GM19463 (cell line): ENCODE measurements at regions not wholly inside any gene's neighbourhood (a gene's known extent, or its start where the extent isn't known, plus 50 kb on each side); places are given as distances from the start of the nearest gene placed in this dataset.
"Not testable (repeated sequence)": the region's sequence is repeated elsewhere in the genome, so short reads cannot be mapped to it uniquely, and the experiment has no call there.

Source experiments
- ATAC-seq: cut with Tn5 transposase; IDR thresholded peaks from one replicate; pipeline ENCODE4 v1.9.1; 2021; ENCODE audit warnings: mild to moderate bottlenecking, moderate library complexity; ENCODE audit not compliant: unreplicated experiment

- ATAC-seq = not testable (repeated sequence)
Measured at GRCh38 chr6:153282456-153282855, 151.4 kb upstream of the RGS17 start.

DNA sequence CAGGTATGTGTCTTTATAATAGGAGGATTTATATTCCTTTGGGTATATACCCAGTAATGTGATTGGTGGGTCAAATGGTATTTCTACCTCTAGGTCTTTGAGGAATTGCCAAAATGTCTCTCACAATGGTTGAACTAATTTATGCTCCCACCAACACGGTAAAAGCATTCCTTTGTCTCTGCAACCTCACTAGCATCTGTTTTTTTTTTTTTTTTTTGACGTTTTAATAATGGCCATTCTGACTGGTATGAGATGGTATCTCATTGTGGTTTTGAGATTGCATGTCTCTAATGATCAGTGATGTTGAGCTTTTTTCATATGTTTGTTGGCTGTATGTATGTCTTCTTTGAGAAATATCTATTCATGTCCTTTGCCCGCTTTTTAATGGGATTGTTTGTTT is 144.9 kb upstream of the RGS17 start:
- ATAC-seq = no peak

- no peak for ATAC-seq
Measured at GRCh38 chr6:153272201-153272980, 141.3 kb upstream of the RGS17 start.

DNA sequence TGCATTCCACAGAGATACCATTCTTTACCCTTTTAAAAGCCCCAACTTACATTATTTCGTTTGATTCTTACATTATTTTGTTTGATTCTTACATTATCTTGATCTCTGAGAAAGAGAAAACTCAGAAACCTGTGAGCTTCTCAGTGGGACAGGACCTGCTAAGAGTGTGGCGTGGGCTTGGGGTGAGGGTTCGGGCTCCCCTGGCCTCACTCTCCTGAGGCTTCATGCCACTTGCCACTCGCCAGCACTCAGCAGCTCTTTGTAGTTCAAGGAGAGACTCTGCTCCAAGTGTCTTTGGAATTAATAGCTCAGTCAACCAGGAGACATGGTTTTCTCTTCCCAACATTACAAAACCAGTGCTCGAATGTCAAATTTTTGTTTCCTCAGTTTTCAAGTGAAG is 132.4 kb upstream of the RGS17 start:
- no peak for ATAC-seq

DNA sequence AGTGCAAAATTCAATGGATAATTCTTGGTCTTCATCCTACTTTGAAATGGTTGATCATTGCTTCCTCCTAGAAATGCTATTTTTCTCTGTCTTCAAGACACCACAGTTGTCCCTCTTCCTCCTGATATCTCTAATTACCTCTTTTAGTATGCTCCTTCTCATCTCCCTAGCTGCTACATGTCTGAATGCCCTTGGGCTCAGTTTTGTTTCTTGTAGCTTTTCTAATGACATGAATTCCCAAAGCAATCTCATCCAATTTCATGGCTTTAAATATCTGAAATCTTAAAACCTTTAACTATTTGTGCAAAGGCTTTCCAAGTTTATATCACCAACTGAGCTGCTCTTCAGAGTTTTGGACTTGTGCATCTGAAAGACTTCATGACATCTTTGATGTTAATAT is 120.2 kb upstream of the RGS17 start:
- no peak for ATAC-seq

DNA sequence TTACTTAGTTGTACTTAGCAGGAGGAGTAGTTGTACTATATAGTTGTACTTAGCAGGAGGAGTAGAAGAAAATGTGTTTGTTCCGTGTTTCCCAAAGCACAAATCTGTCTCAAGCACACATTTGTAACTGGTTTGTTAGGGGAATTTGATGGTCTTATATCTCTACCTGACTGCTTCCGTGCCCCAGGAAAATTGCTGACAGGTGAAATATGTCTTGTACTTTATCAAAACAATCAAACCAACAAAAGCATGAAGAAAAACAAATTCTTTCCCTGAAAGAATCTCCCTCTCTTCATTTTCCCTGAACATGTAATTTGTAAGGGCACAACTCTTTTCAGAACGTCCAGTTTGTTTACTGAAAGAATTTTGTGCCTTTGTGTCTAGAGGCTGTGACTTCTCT is 106.6 kb upstream of the RGS17 start:
- ATAC-seq = no peak

DNA sequence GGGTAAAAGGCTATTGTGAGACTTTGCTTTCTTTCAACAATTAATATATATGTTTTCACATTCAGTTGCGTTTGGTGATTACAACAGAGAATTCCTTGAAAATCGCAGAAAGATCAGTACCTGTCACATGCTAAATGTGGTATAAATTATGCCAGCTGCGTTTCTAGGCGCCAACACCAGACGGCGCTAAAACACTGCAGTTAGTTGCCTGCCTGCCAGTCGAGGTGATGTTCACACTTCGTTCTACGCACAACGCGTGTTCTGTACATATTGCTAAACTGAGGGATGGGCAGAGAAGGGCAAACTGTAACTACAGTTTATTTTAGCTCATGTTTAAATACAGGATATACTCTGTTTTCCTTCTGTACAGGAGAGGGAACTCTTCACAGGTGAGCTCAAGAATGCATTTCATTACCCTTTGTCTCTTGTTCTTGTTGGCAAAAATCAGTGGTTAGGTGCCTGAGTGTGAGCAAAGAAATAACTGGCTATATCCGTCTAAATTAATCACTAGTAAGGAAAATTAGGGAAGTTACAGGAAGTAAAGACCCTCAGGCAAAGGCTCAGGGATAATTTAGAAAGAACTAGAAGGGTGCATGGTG is 100.1 kb upstream of the RGS17 start:
- ATAC-seq = peak; percentile 78

DNA sequence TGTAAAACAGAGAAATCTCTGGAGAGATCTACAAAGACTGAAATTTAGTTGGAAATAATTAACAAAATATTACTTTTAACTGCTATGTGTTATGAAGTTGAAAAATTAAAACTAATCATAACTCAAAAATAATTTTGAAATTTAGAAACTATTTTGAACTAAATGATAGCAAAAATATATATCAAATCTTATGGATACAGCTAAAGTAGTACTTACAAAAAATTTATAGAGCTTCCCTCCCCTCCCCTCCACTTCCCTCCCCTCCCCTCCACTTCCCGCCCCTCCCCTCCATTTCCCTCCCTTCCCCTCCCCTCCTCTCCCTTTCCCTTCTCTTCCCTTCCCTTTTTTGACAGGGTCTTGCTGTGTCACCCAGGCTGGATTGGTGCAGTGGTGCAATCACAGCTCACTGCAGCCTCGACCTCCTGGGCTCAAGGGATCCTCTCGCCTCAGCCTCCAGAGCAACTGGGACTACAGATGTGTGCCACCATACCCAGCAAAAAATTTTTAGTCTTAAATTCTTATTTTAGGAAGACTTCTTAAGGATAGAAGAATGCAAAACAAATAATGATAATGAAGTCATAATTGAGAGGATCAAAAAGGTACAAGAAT is 87.2 kb upstream of the RGS17 start:
- no peak for ATAC-seq

DNA sequence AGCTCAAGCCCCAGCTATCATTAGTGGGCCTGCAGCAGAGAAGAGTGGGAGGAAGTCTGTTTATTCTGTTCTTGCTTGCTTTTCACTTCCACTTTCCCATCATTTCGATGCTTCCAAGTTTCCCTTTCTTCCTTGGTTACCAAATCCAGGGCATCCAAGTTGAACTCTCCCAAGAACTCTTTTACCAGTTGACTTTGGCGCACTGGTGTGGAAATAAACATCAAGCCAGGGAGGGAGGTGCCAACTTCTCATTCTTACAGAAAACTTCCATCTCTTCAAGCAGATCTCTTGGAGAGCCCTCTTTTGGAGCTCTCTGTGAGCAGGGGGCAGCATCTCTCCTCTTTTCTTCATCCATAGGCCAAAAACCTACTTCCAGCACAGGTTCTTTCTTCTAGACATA is 85.7 kb upstream of the RGS17 start:
- ATAC-seq = no peak

DNA sequence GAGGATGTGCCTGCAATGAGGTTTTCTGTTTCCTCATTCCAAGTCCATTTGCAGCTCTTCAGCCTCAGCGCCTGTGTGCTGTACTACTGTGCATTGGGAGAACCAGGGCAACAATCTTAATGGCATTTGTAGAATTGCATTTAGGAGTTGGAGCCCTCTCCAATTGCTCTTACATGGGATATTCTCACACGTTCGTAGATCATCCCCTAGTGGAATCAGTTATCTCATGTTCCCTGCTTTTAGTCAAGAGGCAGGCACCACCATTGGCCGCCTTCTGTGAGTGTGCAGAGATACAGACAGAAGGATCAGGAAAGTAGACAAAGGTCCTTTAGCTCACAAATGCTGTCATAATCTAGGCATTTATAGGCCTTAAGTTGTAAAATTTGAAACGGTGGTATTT is 84.2 kb upstream of the RGS17 start:
- ATAC-seq = no peak

DNA sequence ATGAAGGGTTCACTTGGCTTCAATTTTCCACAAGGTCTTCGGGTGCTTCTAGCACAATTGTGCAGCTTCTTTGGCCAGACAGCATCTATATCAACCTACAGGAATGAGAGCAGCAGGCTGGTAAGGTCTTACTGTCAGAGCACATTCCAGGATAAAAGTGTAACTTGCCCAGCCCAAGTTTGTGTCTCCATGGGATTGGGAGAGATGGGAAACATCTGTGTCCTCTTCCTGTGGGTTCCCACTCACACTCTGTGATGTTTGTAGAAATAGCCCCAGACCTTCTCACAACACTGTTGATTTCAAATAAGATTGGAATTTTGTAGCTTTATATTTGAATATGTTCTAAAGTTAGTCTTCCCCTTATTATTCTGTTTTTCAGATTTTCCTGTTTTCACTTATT is 83.4 kb upstream of the RGS17 start:
- no peak for ATAC-seq

DNA sequence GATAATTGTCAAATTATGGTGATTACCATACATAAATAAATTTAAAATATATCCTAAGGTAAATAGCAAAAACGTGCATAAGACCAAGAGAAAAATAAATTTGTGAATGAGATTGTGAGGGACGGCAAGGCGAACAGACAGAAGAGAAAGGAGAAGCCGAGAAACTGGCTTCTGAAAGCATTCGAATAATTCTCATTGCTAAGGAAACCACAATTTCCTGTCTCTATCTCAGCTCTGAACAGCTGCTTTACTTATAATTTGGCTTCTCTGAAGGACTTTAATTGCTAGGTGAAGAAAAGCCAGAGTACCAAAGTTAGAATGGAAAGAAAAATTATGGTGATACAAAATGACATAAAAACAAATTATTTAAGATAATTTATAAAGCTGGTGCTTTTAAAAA is 79.0 kb upstream of the RGS17 start:
- peak; percentile 87 for ATAC-seq

GRCh38 chr6:153208706-153209105 is 77.6 kb upstream of the RGS17 start:
- no peak for ATAC-seq

GRCh38 chr6:153207617-153208016 is 76.5 kb upstream of the RGS17 start:
- no peak for ATAC-seq

DNA sequence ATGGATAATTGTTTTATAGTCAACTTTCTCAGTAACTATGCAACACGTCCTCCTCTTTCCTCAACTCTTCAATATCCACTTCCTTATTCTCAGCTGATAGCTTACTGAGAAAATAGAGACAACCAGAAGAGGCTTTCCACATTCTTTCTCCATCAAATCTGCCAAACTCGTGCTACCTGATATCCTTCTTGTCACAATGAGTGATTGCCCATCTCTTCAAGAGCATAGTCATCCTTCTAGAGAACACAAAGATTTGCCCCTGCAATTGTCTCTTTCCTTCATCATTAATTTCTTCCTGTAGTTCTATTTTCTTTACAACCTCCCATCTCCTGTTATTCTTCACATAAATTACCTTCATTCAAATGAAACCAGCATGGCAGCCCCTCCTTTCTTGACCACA is 75.9 kb upstream of the RGS17 start:
- ATAC-seq = no peak

DNA sequence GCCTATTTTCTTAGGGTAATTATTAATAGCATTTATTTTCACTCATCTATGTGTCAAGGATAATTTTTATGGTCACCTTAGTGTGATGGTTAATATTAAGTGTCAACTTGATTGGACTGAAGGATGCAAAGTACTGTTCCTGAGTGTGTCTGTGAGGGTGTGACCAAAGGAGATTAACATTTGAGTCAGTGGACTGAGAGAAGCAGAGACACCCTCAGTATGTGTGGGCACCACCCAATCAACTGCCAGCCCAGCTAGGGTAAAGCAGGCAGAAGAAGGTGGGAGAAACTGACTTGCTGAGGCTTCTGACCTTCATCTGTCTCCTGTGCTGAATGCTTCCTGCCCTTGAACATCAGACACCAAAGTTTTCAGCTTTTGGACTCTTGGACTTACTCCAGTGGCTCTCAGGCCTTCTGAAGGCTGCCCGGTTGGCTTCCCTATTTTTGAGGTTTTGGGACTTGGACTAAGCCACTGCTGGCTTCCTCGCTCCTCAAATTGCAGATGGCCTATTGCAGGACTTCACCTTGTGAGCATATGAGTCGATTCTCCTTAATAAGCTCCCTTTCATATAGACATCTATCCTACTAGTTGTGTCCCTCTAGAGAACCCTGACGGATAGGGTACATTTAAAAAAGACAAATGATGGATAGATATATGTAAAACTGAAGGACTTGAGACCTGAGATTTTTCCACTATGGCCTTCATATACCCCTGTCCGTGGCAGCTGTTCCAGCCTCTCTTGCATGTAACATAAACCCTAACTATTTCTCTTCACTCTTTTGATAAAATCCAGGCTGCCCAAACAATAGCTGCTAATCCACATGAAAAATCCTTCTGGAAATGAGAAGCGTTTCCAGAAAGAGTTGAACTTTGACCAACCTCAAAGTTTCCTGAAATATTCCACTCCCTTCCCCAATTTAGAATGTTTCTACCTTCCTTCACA is 62.1 kb upstream of the RGS17 start:
- no peak for ATAC-seq

- no peak for ATAC-seq
Measured at GRCh38 chr6:153183925-153184324, 52.8 kb upstream of the RGS17 start.
